ENCODE measurements at regions not wholly inside any gene's neighbourhood (a gene's known extent, or its start where the extent isn't known, plus 50 kb on each side); places are given as distances from the start of the nearest gene placed in this dataset.

GRCh38 chr9:109856785-109857184 is 76.8 kb downstream of the PALM2AKAP2 start:
- peak overlapping the region in 1 of 2 experiments; percentile 5 for H3K18ac ChIP-seq (ENCODE audit: low read depth in 1 of 2, low read length in 2 of 2)
- no peak overlapping the region for H3K4ac ChIP-seq (ENCODE audit: low read depth in 1 of 2, low read length in 2 of 2)
- no peak overlapping the region for H3K23ac ChIP-seq (ENCODE audit: low read length in 2 of 2)
- no peak overlapping the region for H2BK12ac ChIP-seq (ENCODE audit: low read length in 2 of 2)
- H3K27ac ChIP-seq (ENCODE audit: low read length, poor library complexity, severe bottlenecking) = no peak overlapping the region
- H2BK120ac ChIP-seq (ENCODE audit: low read depth, low read length) = no peak overlapping the region
- peaks cover 3% of the 10 kb centered on the region for H3K9me3 ChIP-seq (ENCODE audit: control insufficient read depth, low read length)
- H3K9ac ChIP-seq (ENCODE audit: low read length) = no peak overlapping the region
- H2BK15ac ChIP-seq (ENCODE audit: low read depth, poor library complexity, severe bottlenecking) = no peak overlapping the region
- WGBS = 78% methylated on average over 6 of the region's 6 CpGs
- H3K27me3 ChIP-seq (ENCODE audit: control insufficient read depth in 1 of 2, insufficient read depth in 1 of 2, low read length in 2 of 2) = no peaks in the 10 kb centered on the region
- H2AFZ ChIP-seq (ENCODE audit: low read depth, low read length) = no peak overlapping the region
- peak overlapping the region in 1 of 2 experiments; percentile 53 for H3K14ac ChIP-seq (ENCODE audit: low read length in 2 of 2)
- no peak overlapping the region for H3K4me3 ChIP-seq (ENCODE audit: insufficient read depth in 1 of 2, low read depth in 1 of 2, low read length in 2 of 2)
- no peak overlapping the region for H2AK5ac ChIP-seq (ENCODE audit: low read length, severe bottlenecking)
- H3K4me2 ChIP-seq (ENCODE audit: low read length, poor library complexity, severe bottlenecking) = no peak overlapping the region
- H2BK5ac ChIP-seq (ENCODE audit: low read depth, low read length, poor library complexity, severe bottlenecking) = no peak overlapping the region
- H4K91ac ChIP-seq (ENCODE audit: low read length) = no peak overlapping the region
- DNase-seq = no peak
- no peak overlapping the region for H4K8ac ChIP-seq (ENCODE audit: low read length)
- peaks cover 22% of the 10 kb centered on the region for H3K79me1 ChIP-seq (replicated peaks; ENCODE audit: low read length, poor library complexity, severe bottlenecking)
- H3K36me3 ChIP-seq (ENCODE audit: control insufficient read depth in 1 of 2, insufficient read depth in 2 of 2, low read depth in 1 of 2, low read length in 2 of 2) = no peaks in the 10 kb centered on the region
- peaks cover 5% of the 10 kb centered on the region for H3K4me1 ChIP-seq (ENCODE audit: control insufficient read depth, insufficient read depth, low read depth, low read length)

- Histone ChIP-seq H2BK120ac (ENCODE audit: low read depth, low read length) (no peak overlapping the region), H2AFZ (ENCODE audit: low read depth, low read length) (no peak overlapping the region), H3K14ac (ENCODE audit: low read length in 2 of 2) (no peak overlapping the region), H3K18ac (ENCODE audit: low read depth in 1 of 2, low read length in 2 of 2) (no peak overlapping the region), H4K91ac (ENCODE audit: low read length) (no peak overlapping the region), H3K4me2 (ENCODE audit: low read length, poor library complexity, severe bottlenecking) (no peak overlapping the region), H3K4me3 (ENCODE audit: insufficient read depth in 1 of 2, low read depth in 1 of 2, low read length in 2 of 2) (no peak overlapping the region), H3K27me3 (ENCODE audit: control insufficient read depth in 1 of 2, insufficient read depth in 1 of 2, low read length in 2 of 2) (no peaks in the 10 kb centered on the region), H3K9ac (ENCODE audit: low read length) (no peak overlapping the region), H3K9me3 (ENCODE audit: control insufficient read depth, low read length) (no peaks in the 10 kb centered on the region), H2BK15ac (ENCODE audit: low read depth, poor library complexity, severe bottlenecking) (no peak overlapping the region), H2BK12ac (ENCODE audit: low read length in 2 of 2) (no peak overlapping the region), H3K4me1 (ENCODE audit: control insufficient read depth, insufficient read depth, low read depth, low read length) (peaks cover 5% of the 10 kb centered on the region), H3K27ac (ENCODE audit: low read length, poor library complexity, severe bottlenecking) (no peak overlapping the region), H4K8ac (ENCODE audit: low read length) (no peak overlapping the region), H3K36me3 (ENCODE audit: control insufficient read depth in 1 of 2, insufficient read depth in 2 of 2, low read depth in 1 of 2, low read length in 2 of 2) (no peaks in the 10 kb centered on the region), H2AK5ac (ENCODE audit: low read length, severe bottlenecking) (no peak overlapping the region), H2BK5ac (ENCODE audit: low read depth, low read length, poor library complexity, severe bottlenecking) (no peak overlapping the region), H3K23ac (ENCODE audit: low read length in 2 of 2) (no peak overlapping the region), H3K4ac (ENCODE audit: low read depth in 1 of 2, low read length in 2 of 2) (no peak overlapping the region), H3K79me1 (replicated peaks; ENCODE audit: low read length, poor library complexity, severe bottlenecking) (peaks cover 22% of the 10 kb centered on the region)
- no peak for DNase-seq
- WGBS = no CpG with 5 or more reads among the region's 1 CpG
These were observed 77.3 kb downstream of the PALM2AKAP2 start for GRCh38 chr9:109857336-109857735.

GRCh38 chr9:109859447-109859846 is 79.4 kb downstream of the PALM2AKAP2 start:
- Histone ChIP-seq H2BK12ac (ENCODE audit: low read length in 2 of 2) (no peak overlapping the region), H3K9ac (ENCODE audit: low read length) (no peak overlapping the region), H3K18ac (ENCODE audit: low read depth in 1 of 2, low read length in 2 of 2) (no peak overlapping the region), H3K4me1 (ENCODE audit: control insufficient read depth, insufficient read depth, low read depth, low read length) (peaks cover 5% of the 10 kb centered on the region), H3K4ac (ENCODE audit: low read depth in 1 of 2, low read length in 2 of 2) (no peak overlapping the region), H3K27me3 (ENCODE audit: control insufficient read depth in 1 of 2, insufficient read depth in 1 of 2, low read length in 2 of 2) (no peaks in the 10 kb centered on the region), H2AFZ (ENCODE audit: low read depth, low read length) (no peak overlapping the region), H3K23ac (ENCODE audit: low read length in 2 of 2) (no peak overlapping the region), H3K9me3 (ENCODE audit: control insufficient read depth, low read length) (no peaks in the 10 kb centered on the region), H3K79me1 (replicated peaks; ENCODE audit: low read length, poor library complexity, severe bottlenecking) (peaks cover 28% of the 10 kb centered on the region), H2BK15ac (ENCODE audit: low read depth, poor library complexity, severe bottlenecking) (no peak overlapping the region), H3K27ac (ENCODE audit: low read length, poor library complexity, severe bottlenecking) (no peak overlapping the region), H4K91ac (ENCODE audit: low read length) (no peak overlapping the region), H3K36me3 (ENCODE audit: control insufficient read depth in 1 of 2, insufficient read depth in 2 of 2, low read depth in 1 of 2, low read length in 2 of 2) (no peaks in the 10 kb centered on the region), H4K8ac (ENCODE audit: low read length) (no peak overlapping the region), H2BK5ac (ENCODE audit: low read depth, low read length, poor library complexity, severe bottlenecking) (no peak overlapping the region), H3K14ac (ENCODE audit: low read length in 2 of 2) (no peak overlapping the region), H3K4me2 (ENCODE audit: low read length, poor library complexity, severe bottlenecking) (no peak overlapping the region), H2AK5ac (ENCODE audit: low read length, severe bottlenecking) (no peak overlapping the region), H2BK120ac (ENCODE audit: low read depth, low read length) (no peak overlapping the region), H3K4me3 (ENCODE audit: insufficient read depth in 1 of 2, low read depth in 1 of 2, low read length in 2 of 2) (no peak overlapping the region)
- 83% methylated on average over 1 of the region's 2 CpGs for WGBS
- DNase-seq = no peak

- WGBS = 96% methylated on average over 2 of the region's 2 CpGs
- Histone ChIP-seq H3K4me1 (ENCODE audit: control insufficient read depth, insufficient read depth, low read depth, low read length) (peaks cover 5% of the 10 kb centered on the region), H2BK12ac (ENCODE audit: low read length in 2 of 2) (no peak overlapping the region), H2BK15ac (ENCODE audit: low read depth, poor library complexity, severe bottlenecking) (no peak overlapping the region), H4K8ac (ENCODE audit: low read length) (no peak overlapping the region), H3K27me3 (ENCODE audit: control insufficient read depth in 1 of 2, insufficient read depth in 1 of 2, low read length in 2 of 2) (no peaks in the 10 kb centered on the region), H2AK5ac (ENCODE audit: low read length, severe bottlenecking) (no peak overlapping the region), H2BK120ac (ENCODE audit: low read depth, low read length) (no peak overlapping the region), H3K23ac (ENCODE audit: low read length in 2 of 2) (no peak overlapping the region), H3K27ac (ENCODE audit: low read length, poor library complexity, severe bottlenecking) (no peak overlapping the region), H3K36me3 (ENCODE audit: control insufficient read depth in 1 of 2, insufficient read depth in 2 of 2, low read depth in 1 of 2, low read length in 2 of 2) (no peaks in the 10 kb centered on the region), H3K9ac (ENCODE audit: low read length) (no peak overlapping the region), H2AFZ (ENCODE audit: low read depth, low read length) (no peak overlapping the region), H3K14ac (ENCODE audit: low read length in 2 of 2) (no peak overlapping the region), H4K91ac (ENCODE audit: low read length) (no peak overlapping the region), H3K79me1 (replicated peaks; ENCODE audit: low read length, poor library complexity, severe bottlenecking) (peaks cover 26% of the 10 kb centered on the region), H3K18ac (ENCODE audit: low read depth in 1 of 2, low read length in 2 of 2) (no peak overlapping the region), H3K9me3 (ENCODE audit: control insufficient read depth, low read length) (no peaks in the 10 kb centered on the region), H3K4me3 (ENCODE audit: insufficient read depth in 1 of 2, low read depth in 1 of 2, low read length in 2 of 2) (no peak overlapping the region), H3K4me2 (ENCODE audit: low read length, poor library complexity, severe bottlenecking) (no peak overlapping the region), H3K4ac (ENCODE audit: low read depth in 1 of 2, low read length in 2 of 2) (no peak overlapping the region), H2BK5ac (ENCODE audit: low read depth, low read length, poor library complexity, severe bottlenecking) (no peak overlapping the region)
- no peak for DNase-seq
These were observed 80.5 kb downstream of the PALM2AKAP2 start for GRCh38 chr9:109860521-109860920.
